ENCODE measurements at regions not wholly inside any gene's neighbourhood (a gene's known extent, or its start where the extent isn't known, plus 50 kb on each side); places are given as distances from the start of the nearest gene placed in this dataset.

GRCh38 chr2:209044307-209044706, 379.5 kb upstream of the MAP2 start:
- DNase-seq = no peak
- POLR2A ChIA-PET = no interaction called here
- CTCF ChIA-PET = no interaction called here
- Mint-ChIP-seq H3K27ac (no peak overlapping the region), H3K4me3 (no peak overlapping the region), H3K36me3 (ENCODE audit: low read depth) (no peaks in the 10 kb centered on the region), H3K4me1 (no peaks in the 10 kb centered on the region), H3K27me3 (no peaks in the 10 kb centered on the region), H3K9me3 (peaks cover 1% of the 10 kb centered on the region)

DNA sequence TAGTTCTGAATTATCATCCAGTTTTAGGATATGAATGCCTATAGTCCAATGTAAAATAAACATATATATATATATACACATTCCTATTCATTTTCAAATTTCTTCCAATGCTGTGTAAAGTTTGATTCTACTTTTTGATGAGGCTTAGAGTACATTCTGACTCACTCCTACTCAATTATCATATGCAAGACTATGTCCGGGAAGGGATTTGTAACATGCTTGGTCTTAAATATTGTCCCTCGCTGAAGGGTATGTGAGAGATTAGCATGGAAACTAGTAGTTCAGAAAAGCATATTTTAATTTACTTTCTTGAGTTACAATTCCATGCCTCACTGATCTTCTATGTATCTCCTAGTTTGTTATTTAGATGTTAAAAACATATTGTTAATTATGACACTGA, 377.7 kb upstream of the MAP2 start:
- Mint-ChIP-seq H3K4me1 (no peaks in the 10 kb centered on the region), H3K27ac (no peak overlapping the region), H3K36me3 (ENCODE audit: low read depth) (no peaks in the 10 kb centered on the region), H3K9me3 (peaks cover 1% of the 10 kb centered on the region), H3K27me3 (no peaks in the 10 kb centered on the region), H3K4me3 (no peak overlapping the region)
- ChIA-PET CTCF (no interaction called here), POLR2A (no interaction called here)
- DNase-seq = no peak

- Mint-ChIP-seq H3K36me3 (ENCODE audit: low read depth) (no peaks in the 10 kb centered on the region), H3K27ac (no peak overlapping the region), H3K4me1 (no peaks in the 10 kb centered on the region), H3K4me3 (no peak overlapping the region), H3K27me3 (no peaks in the 10 kb centered on the region), H3K9me3 (no peaks in the 10 kb centered on the region)
- no peak for DNase-seq
- ChIA-PET POLR2A (no interaction called here), CTCF (interaction anchor here (0.6 kb wide), 1 partner anchor 268 kb away, joined by 3 read pairs; no protein-coding TSS in a partner anchor)
These were observed 374.2 kb upstream of the MAP2 start for GRCh38 chr2:209049608-209050007.

DNA sequence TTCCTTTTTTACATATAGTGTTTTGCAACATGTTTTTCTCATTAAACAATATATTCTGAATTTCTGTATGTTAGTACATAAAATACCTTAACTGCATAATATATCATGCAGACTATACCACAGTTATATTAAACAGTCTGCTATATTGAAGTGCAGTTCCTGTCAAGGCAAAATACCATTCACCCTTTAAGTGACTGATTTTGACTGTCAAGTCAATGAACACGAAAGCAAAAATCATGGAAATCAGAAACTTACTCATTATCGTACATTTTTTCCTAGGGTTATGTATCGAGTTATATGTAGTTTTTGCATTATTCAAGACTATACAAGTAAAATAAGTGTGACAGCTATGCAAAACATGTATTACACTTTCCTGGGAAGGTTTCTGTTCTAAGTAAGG, 361.6 kb upstream of the MAP2 start:
- ChIA-PET POLR2A (no interaction called here), CTCF (no interaction called here)
- H3K36me3 Mint-ChIP-seq (ENCODE audit: low read depth) = no peaks in the 10 kb centered on the region
- DNase-seq = no peak
- H3K9me3 Mint-ChIP-seq = no peaks in the 10 kb centered on the region
- no peaks in the 10 kb centered on the region for H3K4me1 Mint-ChIP-seq
- no peaks in the 10 kb centered on the region for H3K27me3 Mint-ChIP-seq
- no peak overlapping the region for H3K27ac Mint-ChIP-seq
- H3K4me3 Mint-ChIP-seq = no peak overlapping the region

DNA sequence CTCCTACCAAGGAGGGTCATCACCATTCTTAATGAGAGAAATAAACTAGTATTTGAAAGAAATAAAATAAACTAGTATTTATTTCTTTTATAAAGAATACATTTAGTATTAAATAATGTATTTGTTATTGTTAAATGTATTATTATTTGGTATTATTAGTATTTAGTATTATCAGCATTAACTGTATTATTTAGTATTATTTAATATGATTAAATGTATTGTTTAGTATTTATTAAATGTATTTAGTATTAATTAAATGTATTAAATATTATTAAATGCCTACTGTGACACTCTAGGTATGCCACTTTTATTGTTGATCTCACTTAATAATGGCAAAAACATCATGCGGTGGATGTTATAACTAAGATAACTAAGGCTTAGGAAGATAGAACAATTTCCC, 353.6 kb upstream of the MAP2 start:
- Mint-ChIP-seq H3K4me3 (no peak overlapping the region), H3K9me3 (no peaks in the 10 kb centered on the region), H3K27me3 (no peaks in the 10 kb centered on the region), H3K36me3 (ENCODE audit: low read depth) (no peaks in the 10 kb centered on the region), H3K4me1 (no peaks in the 10 kb centered on the region), H3K27ac (no peak overlapping the region)
- POLR2A ChIA-PET = no interaction called here
- DNase-seq = no peak
- CTCF ChIA-PET = no interaction called here

- no peaks in the 10 kb centered on the region for H3K27me3 Mint-ChIP-seq
- H3K27ac Mint-ChIP-seq = no peak overlapping the region
- no peak for DNase-seq
- ChIA-PET POLR2A (no interaction called here), CTCF (no interaction called here)
- no peaks in the 10 kb centered on the region for H3K36me3 Mint-ChIP-seq (ENCODE audit: low read depth)
- no peaks in the 10 kb centered on the region for H3K4me1 Mint-ChIP-seq
- H3K9me3 Mint-ChIP-seq = no peaks in the 10 kb centered on the region
- no peak overlapping the region for H3K4me3 Mint-ChIP-seq
These were observed 350.7 kb upstream of the MAP2 start for GRCh38 chr2:209073151-209073550.

- H3K36me3 Mint-ChIP-seq (ENCODE audit: low read depth) = no peaks in the 10 kb centered on the region
- DNase-seq = no peak
- no peaks in the 10 kb centered on the region for H3K4me1 Mint-ChIP-seq
- POLR2A ChIA-PET = no interaction called here
- H3K4me3 Mint-ChIP-seq = no peak overlapping the region
- no peaks in the 10 kb centered on the region for H3K9me3 Mint-ChIP-seq
- no peaks in the 10 kb centered on the region for H3K27me3 Mint-ChIP-seq
- CTCF ChIA-PET = no interaction called here
- H3K27ac Mint-ChIP-seq = no peak overlapping the region
These were observed 349.1 kb upstream of the MAP2 start for GRCh38 chr2:209074711-209075110.

GRCh38 chr2:209076151-209076550, 347.7 kb upstream of the MAP2 start:
- Mint-ChIP-seq H3K27ac (no peak overlapping the region), H3K27me3 (no peaks in the 10 kb centered on the region), H3K4me1 (no peaks in the 10 kb centered on the region), H3K9me3 (no peaks in the 10 kb centered on the region), H3K4me3 (no peak overlapping the region), H3K36me3 (ENCODE audit: low read depth) (no peaks in the 10 kb centered on the region)
- DNase-seq = no peak
- POLR2A ChIA-PET = no interaction called here
- CTCF ChIA-PET = no interaction called here

DNA sequence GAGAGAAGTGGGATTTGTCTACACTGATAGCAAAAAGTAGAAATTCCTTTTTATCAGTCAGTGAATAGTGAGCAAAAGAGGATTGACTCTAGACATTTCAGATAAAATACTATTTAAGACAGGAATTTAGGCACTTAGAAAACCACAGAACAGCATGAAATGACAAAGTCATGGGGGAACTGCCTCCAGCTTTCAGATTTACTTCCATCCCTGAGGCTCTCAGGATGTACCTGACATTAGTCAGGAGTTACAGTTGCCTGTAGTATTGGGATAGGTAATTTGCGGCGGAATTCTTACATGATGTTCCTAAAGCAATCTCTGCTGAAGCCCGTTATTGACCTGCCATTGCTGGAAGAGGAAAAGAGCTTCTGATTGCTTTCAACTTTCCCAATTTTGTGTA, 337.1 kb upstream of the MAP2 start:
- DNase-seq = no peak
- no peak overlapping the region for H3K27ac Mint-ChIP-seq
- no peaks in the 10 kb centered on the region for H3K9me3 Mint-ChIP-seq
- no peaks in the 10 kb centered on the region for H3K36me3 Mint-ChIP-seq (ENCODE audit: low read depth)
- no peaks in the 10 kb centered on the region for H3K27me3 Mint-ChIP-seq
- CTCF ChIA-PET = no interaction called here
- no peaks in the 10 kb centered on the region for H3K4me1 Mint-ChIP-seq
- POLR2A ChIA-PET = no interaction called here
- H3K4me3 Mint-ChIP-seq = no peak overlapping the region

- H3K27ac Mint-ChIP-seq = no peak overlapping the region
- H3K4me1 Mint-ChIP-seq = no peaks in the 10 kb centered on the region
- ChIA-PET POLR2A (no interaction called here), CTCF (no interaction called here)
- H3K27me3 Mint-ChIP-seq = no peaks in the 10 kb centered on the region
- no peak for DNase-seq
- no peaks in the 10 kb centered on the region for H3K36me3 Mint-ChIP-seq (ENCODE audit: low read depth)
- H3K4me3 Mint-ChIP-seq = no peak overlapping the region
- no peaks in the 10 kb centered on the region for H3K9me3 Mint-ChIP-seq
These were observed 332.8 kb upstream of the MAP2 start for GRCh38 chr2:209091056-209091455.

DNA sequence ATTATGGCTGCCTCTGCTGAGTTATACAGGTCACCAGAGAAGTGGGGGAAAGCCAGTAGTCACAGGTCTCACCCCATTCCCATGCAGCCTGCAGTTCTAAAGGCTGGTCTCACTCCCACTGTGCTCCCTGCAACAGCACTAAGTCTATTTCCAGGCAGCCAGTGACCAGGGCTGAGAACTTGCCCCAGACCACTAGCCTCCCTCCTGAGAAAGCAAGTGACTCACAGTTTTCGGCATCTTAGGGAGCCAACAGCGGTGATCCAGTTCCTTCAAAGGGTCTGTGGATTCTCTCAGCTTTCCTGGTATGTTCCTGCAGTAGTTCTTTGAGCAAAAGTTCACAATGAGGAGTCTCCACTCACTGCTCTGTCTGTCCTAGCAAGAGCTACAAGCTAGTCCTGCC, 329.6 kb upstream of the MAP2 start:
- Mint-ChIP-seq H3K27ac (no peak overlapping the region), H3K9me3 (no peaks in the 10 kb centered on the region), H3K4me1 (no peaks in the 10 kb centered on the region), H3K36me3 (ENCODE audit: low read depth) (no peaks in the 10 kb centered on the region), H3K4me3 (no peak overlapping the region), H3K27me3 (no peaks in the 10 kb centered on the region)
- ChIA-PET POLR2A (no interaction called here), CTCF (no interaction called here)
- no peak for DNase-seq

- H3K27ac Mint-ChIP-seq = no peak overlapping the region
- H3K27me3 Mint-ChIP-seq = no peaks in the 10 kb centered on the region
- no peaks in the 10 kb centered on the region for H3K4me1 Mint-ChIP-seq
- H3K4me3 Mint-ChIP-seq = no peak overlapping the region
- no peak for DNase-seq
- POLR2A ChIA-PET = no interaction called here
- no peaks in the 10 kb centered on the region for H3K9me3 Mint-ChIP-seq
- H3K36me3 Mint-ChIP-seq (ENCODE audit: low read depth) = no peaks in the 10 kb centered on the region
- CTCF ChIA-PET = no interaction called here
These were observed 328.4 kb upstream of the MAP2 start for GRCh38 chr2:209095432-209095831.

GRCh38 chr2:209097168-209097567, 326.7 kb upstream of the MAP2 start:
- no peaks in the 10 kb centered on the region for H3K9me3 Mint-ChIP-seq
- H3K4me1 Mint-ChIP-seq = no peaks in the 10 kb centered on the region
- ChIA-PET POLR2A (no interaction called here), CTCF (no interaction called here)
- H3K4me3 Mint-ChIP-seq = no peak overlapping the region
- no peaks in the 10 kb centered on the region for H3K27me3 Mint-ChIP-seq
- H3K27ac Mint-ChIP-seq = no peak overlapping the region
- H3K36me3 Mint-ChIP-seq (ENCODE audit: low read depth) = no peaks in the 10 kb centered on the region
- no peak for DNase-seq

DNA sequence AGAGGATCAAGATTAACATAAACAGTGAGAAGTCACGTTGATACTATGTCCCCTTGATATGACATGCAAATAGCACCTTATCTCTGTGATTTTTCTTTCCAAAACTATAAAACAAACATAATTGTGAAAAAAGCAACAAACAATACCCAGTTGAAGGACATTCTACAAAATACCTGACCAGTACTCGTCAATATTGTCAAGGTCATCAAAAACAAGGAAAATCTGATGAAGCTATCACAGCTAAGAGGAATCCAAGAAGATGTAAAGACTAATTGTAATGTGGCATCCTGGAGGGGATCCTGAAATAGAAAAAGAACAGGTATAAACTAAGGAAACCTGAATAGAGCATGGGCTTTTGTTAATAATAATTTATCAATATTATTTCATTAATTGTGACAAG, 321.5 kb upstream of the MAP2 start:
- ChIA-PET POLR2A (no interaction called here), CTCF (no interaction called here)
- DNase-seq = no peak
- H3K4me1 Mint-ChIP-seq = no peaks in the 10 kb centered on the region
- no peaks in the 10 kb centered on the region for H3K36me3 Mint-ChIP-seq (ENCODE audit: low read depth)
- no peaks in the 10 kb centered on the region for H3K27me3 Mint-ChIP-seq
- no peak overlapping the region for H3K4me3 Mint-ChIP-seq
- no peak overlapping the region for H3K27ac Mint-ChIP-seq
- H3K9me3 Mint-ChIP-seq = no peaks in the 10 kb centered on the region

DNA sequence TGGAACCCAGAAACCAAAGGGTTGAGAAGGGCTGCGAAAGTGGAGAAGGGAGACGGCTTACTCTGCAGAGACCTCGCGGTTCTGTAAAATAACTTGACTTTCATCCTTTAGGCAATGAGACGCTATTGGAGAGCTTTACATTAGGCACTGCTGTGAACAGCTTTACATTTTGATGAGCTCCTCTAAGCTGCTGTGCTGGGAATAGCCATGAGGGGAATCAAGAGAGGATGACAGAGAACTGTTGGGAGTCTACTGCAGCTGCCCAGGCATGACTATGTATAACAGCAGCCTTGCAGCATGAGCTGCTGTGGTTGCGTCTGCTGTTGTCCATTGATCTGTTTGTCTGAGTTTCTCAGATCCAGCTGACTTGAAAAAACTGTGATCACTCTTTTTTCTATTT, 310.8 kb upstream of the MAP2 start:
- Mint-ChIP-seq H3K27me3 (no peaks in the 10 kb centered on the region), H3K27ac (no peak overlapping the region), H3K9me3 (no peaks in the 10 kb centered on the region), H3K36me3 (ENCODE audit: low read depth) (no peaks in the 10 kb centered on the region), H3K4me3 (no peak overlapping the region), H3K4me1 (no peaks in the 10 kb centered on the region)
- ChIA-PET CTCF (no interaction called here), POLR2A (no interaction called here)
- DNase-seq = no peak
